Endodermal cell (in vitro differentiated cells): ENCODE measurements at regions not wholly inside any gene's neighbourhood (a gene's known extent, or its start where the extent isn't known, plus 50 kb on each side); places are given as distances from the start of the nearest gene placed in this dataset.
"Not testable (repeated sequence)": the region's sequence is repeated elsewhere in the genome, so short reads cannot be mapped to it uniquely, and the experiment has no call there.

Source experiments
- DNase-seq: peaks from one replicate; pipeline ENCODE4 v3.0.0-alpha.2; 2017
- H3K27ac ChIP-seq: 2 replicates; pipeline ENCODE4 v1.5.1; 2013; ENCODE audit warnings: mild to moderate bottlenecking, low read depth, low read length, moderate library complexity
- H3K27me3 ChIP-seq: 2 replicates; pipeline ENCODE4 v1.6.1; 2013; ENCODE audit warnings: mild to moderate bottlenecking, low read length, moderate library complexity; ENCODE audit not compliant: insufficient read depth, control insufficient read depth, poor library complexity, severe bottlenecking
- H3K36me3 ChIP-seq: 2 replicates; pipeline ENCODE4 v1.7.0; 2013; ENCODE audit warnings: mild to moderate bottlenecking, low read length, moderate library complexity; ENCODE audit not compliant: control insufficient read depth, insufficient read depth
- H3K4me1 ChIP-seq: one replicate; pipeline ENCODE4 v1.7.0; 2013; ENCODE audit warnings: low read length; ENCODE audit not compliant: control insufficient read depth, insufficient read depth
- H3K4me3 ChIP-seq: 2 replicates; pipeline ENCODE4 v1.5.1; 2013; ENCODE audit warnings: mild to moderate bottlenecking, low read length, moderate library complexity
- H3K9ac ChIP-seq: 2 replicates; pipeline ENCODE4 v1.6.1; 2013; ENCODE audit warnings: mild to moderate bottlenecking, low read length, moderate library complexity; ENCODE audit not compliant: poor library complexity, severe bottlenecking; ENCODE audit errors: extremely low read depth
- H3K9me3 ChIP-seq: 2 replicates; pipeline ENCODE4 v1.6.1; 2013; ENCODE audit warnings: mild to moderate bottlenecking, low read length, moderate library complexity; ENCODE audit not compliant: control insufficient read depth
- H3K27ac Mint-ChIP-seq: 2 replicates; pipeline ENCODE4 v1.8.0; 2020; ENCODE audit warnings: mixed read lengths
- H3K27me3 Mint-ChIP-seq: 2 replicates; pipeline ENCODE4 v1.8.0; 2021; ENCODE audit warnings: mild to moderate bottlenecking, mixed read lengths; ENCODE audit not compliant: insufficient read depth
- H3K36me3 Mint-ChIP-seq: 2 replicates; pipeline ENCODE4 v1.8.0; 2020; ENCODE audit warnings: low read depth, mixed read lengths
- H3K4me1 Mint-ChIP-seq: 2 replicates; pipeline ENCODE4 v1.8.0; 2020; ENCODE audit warnings: mixed read lengths
- H3K4me3 Mint-ChIP-seq: 2 replicates; pipeline ENCODE4 v1.8.0; 2020; ENCODE audit warnings: mild to moderate bottlenecking, moderate library complexity, mixed read lengths
- H3K9me3 Mint-ChIP-seq: 2 replicates; pipeline ENCODE4 v1.8.0; 2020; ENCODE audit warnings: mild to moderate bottlenecking, mixed read lengths
- CTCF ChIP-seq: fragments of 200-600 bp; sonication (generic); conservative IDR thresholded peaks from 2 replicates; pipeline ENCODE4 v1.5.0; 2021; ENCODE audit warnings: antibody characterized with exemption, mild to moderate bottlenecking
- WGBS, 2 experiments: methylation state at CpG; one replicate each; pipeline versions ENCODE4 v1.1.5 to v1.1.7; 2013; ENCODE audit warnings: missing lambda C conversion rate in 2 of 2, mixed read lengths in 1 of 2; ENCODE audit not compliant: insufficient coverage in 1 of 2, insufficient read length in 1 of 2; 5-methylcytosine and 5-hydroxymethylcytosine counted together

DNA sequence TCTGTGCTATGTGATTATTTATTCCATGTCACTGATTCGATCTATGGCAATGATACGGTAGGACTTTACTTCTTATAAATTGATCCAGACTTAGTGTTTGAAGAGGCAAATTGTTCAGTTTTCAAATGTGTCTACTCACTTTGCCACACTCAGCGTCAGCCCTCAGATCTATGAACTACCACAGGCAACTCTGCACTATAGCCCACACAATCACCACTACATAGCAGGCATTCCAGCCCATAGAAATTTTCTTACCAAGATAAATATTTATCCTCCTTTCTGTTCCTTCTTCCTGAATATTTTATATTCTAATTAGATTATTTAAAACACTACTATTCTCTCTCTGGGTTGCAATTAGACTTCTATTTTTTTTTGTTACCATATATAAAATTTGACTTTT lies 776.1 kb downstream of the BRINP3 start:
- Histone ChIP-seq H3K9ac (no peak overlapping the region), H3K4me1 (no peaks in the 10 kb centered on the region), H3K27ac (no peak overlapping the region), H3K27me3 (no peaks in the 10 kb centered on the region), H3K9me3 (no peaks in the 10 kb centered on the region), H3K36me3 (no peaks in the 10 kb centered on the region), H3K4me3 (no peak overlapping the region)
- no peak for DNase-seq
- Mint-ChIP-seq H3K36me3 (no peaks in the 10 kb centered on the region), H3K4me1 (no peaks in the 10 kb centered on the region), H3K4me3 (no peak overlapping the region), H3K27ac (no peak overlapping the region), H3K27me3 (no peaks in the 10 kb centered on the region), H3K9me3 (no peaks in the 10 kb centered on the region)
- no peak for TF ChIP-seq CTCF
- 86 to 94% methylated on average over 2 to 3 of the region's 3 CpGs for WGBS, 2 experiments

DNA sequence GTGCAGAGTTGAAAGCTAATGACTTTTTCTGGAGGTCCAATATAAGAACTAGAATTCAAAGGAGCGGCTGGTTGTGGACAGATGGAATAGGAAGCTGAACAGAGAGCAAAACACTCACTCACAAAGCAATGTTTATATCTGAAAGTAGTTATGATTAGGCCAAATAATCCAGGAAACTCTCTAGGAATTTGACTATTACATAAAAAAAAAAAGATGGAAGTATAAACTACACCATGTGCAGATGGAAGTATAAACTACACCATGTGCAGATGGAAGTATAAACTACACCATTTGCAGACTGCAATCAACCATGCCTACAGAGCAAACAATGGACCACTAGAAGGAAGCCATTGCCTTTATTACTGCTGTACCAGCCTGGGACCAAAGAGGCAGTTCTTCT lies 771.1 kb downstream of the BRINP3 start:
- 90% methylated on average over 1 of the region's 1 CpG; no CpG with 5 or more reads in 1 of the 2 experiments for WGBS, 2 experiments
- no peak overlapping the region for H3K9ac ChIP-seq
- H3K4me3 Mint-ChIP-seq, result no peak overlapping the region
- no peaks in the 10 kb centered on the region for H3K36me3 ChIP-seq
- no peaks in the 10 kb centered on the region for H3K9me3 Mint-ChIP-seq
- no peak overlapping the region for H3K4me3 ChIP-seq
- DNase-seq, result no peak
- no peak for TF ChIP-seq CTCF
- no peaks in the 10 kb centered on the region for H3K27me3 ChIP-seq
- no peaks in the 10 kb centered on the region for H3K4me1 ChIP-seq
- H3K27me3 Mint-ChIP-seq, result no peaks in the 10 kb centered on the region
- H3K9me3 ChIP-seq, result no peaks in the 10 kb centered on the region
- H3K36me3 Mint-ChIP-seq, result no peaks in the 10 kb centered on the region
- H3K27ac ChIP-seq, result no peak overlapping the region
- no peak overlapping the region for H3K27ac Mint-ChIP-seq
- no peaks in the 10 kb centered on the region for H3K4me1 Mint-ChIP-seq

DNA sequence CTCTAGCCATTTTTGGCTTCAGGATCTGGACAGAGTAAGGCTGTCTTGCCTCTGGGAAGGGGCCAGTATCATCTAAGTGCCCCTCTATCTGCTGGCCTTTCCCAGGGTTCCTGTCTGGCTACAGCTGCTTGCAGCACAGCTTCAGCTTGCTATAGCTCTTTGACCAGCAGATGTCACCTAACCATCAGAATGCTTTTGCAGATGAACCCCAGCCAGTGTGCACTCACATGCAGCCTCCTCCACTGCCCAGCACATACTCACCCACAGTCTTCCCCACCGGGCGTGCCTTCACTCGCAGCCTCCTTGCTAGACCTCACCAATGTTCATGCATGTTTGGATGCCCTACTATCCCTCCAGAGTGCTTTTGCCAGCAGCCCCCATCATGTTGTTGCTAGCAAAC lies 769.0 kb downstream of the BRINP3 start:
- H3K9me3 ChIP-seq, result no peaks in the 10 kb centered on the region
- no peaks in the 10 kb centered on the region for H3K27me3 Mint-ChIP-seq
- H3K4me3 ChIP-seq, result no peak overlapping the region
- TF ChIP-seq CTCF, result peak; percentile 70
- DNase-seq, result peak; percentile 71
- no peaks in the 10 kb centered on the region for H3K4me1 ChIP-seq
- no peaks in the 10 kb centered on the region for H3K36me3 ChIP-seq
- no peaks in the 10 kb centered on the region for H3K27me3 ChIP-seq
- H3K27ac Mint-ChIP-seq, result no peak overlapping the region
- H3K9me3 Mint-ChIP-seq, result no peaks in the 10 kb centered on the region
- H3K36me3 Mint-ChIP-seq, result no peaks in the 10 kb centered on the region
- H3K4me1 Mint-ChIP-seq, result no peaks in the 10 kb centered on the region
- WGBS, 2 experiments, result 90 to 95% methylated on average over 3 of the region's 3 CpGs
- H3K27ac ChIP-seq, result no peak overlapping the region
- H3K9ac ChIP-seq, result no peak overlapping the region
- no peak overlapping the region for H3K4me3 Mint-ChIP-seq

DNA sequence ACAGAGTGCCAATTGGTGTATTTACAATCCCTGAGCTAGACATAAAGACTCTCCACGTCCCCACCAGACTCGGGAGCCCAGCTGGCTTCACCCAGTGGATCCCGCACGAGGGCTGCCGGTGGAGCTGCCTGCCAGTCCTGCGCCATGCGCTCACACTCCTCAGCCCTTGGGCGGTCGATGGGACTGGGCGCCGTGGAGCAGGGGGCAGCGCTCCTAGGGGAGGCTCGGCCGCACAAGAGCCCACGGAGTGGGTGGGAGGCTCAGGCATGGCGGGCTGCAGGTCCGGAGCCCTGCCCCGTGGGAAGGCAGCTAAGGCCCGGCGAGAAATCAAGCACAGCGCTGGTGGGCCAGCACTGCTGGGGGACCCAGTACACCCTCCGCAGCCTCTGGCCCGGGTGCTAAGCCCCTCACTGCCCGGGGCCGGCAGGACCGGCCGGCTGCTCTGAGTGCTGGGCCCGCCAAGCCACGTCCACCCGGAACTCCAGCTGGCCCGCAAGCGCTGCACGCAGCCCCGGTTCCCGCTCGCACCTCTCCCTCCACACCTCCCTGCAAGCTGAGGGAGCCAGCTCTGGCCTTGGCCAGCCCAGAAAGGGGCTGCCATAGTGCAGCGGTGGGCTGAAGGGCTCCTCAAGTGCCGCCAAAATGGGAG lies 759.4 kb downstream of the BRINP3 start:
- H3K27me3 Mint-ChIP-seq, H3K4me1 ChIP-seq, H3K27ac ChIP-seq, H3K4me3 Mint-ChIP-seq, H3K4me3 ChIP-seq, H3K36me3 Mint-ChIP-seq, H3K9me3 ChIP-seq, H3K9ac ChIP-seq, H3K9me3 Mint-ChIP-seq, H3K36me3 ChIP-seq, DNase-seq, H3K27me3 ChIP-seq, H3K27ac Mint-ChIP-seq: not testable (repeated sequence)
- WGBS, 2 experiments, result 93 to 95% methylated on average over 3 to 38 of the region's 38 CpGs
- H3K4me1 Mint-ChIP-seq, result peaks cover 13% of the 10 kb centered on the region
